Aorta (tissue), 5 donors: ENCODE measurements at regions not wholly inside any gene's neighbourhood (a gene's known extent, or its start where the extent isn't known, plus 50 kb on each side); places are given as distances from the start of the nearest gene placed in this dataset.

Source experiments
- ATAC-seq: fragments of 200-7000 bp; cut with Tn5 transposase; one replicate; pipeline ENCODE4 v1.9.1; 2022; ENCODE audit warnings: moderate library complexity; ENCODE audit not compliant: low FRiP score
- DNase-seq, 2 donors: peaks; one replicate each; pipeline ENCODE4 v3.0.0-alpha.2; 2020
- H3K27ac ChIP-seq, 2 donors: one replicate each; pipeline ENCODE4 v1.5.1; 2013; ENCODE audit warnings: low read length in 2 of 2, mild to moderate bottlenecking in 2 of 2, moderate library complexity in 2 of 2, control low read depth in 1 of 2, inconsistent platforms in 1 of 2, low read depth in 1 of 2
- H3K27me3 ChIP-seq, 2 donors: one replicate each; pipeline ENCODE4 v1.6.1; 2013; ENCODE audit warnings: control low read depth in 1 of 2, low read length in 1 of 2, mild to moderate bottlenecking in 1 of 2, moderate library complexity in 1 of 2; ENCODE audit not compliant: insufficient read depth in 2 of 2, control insufficient read depth in 1 of 2
- H3K36me3 ChIP-seq, 2 donors: one replicate each; pipeline ENCODE4 v1.6.1; 2013; ENCODE audit warnings: control low read depth in 1 of 2, low read length in 1 of 2, mild to moderate bottlenecking in 1 of 2; ENCODE audit not compliant: insufficient read depth in 2 of 2, control insufficient read depth in 1 of 2
- H3K4me1 ChIP-seq, 2 donors: one replicate each; pipeline ENCODE4 v1.6.1; 2013; ENCODE audit warnings: low read length in 2 of 2, control low read depth in 1 of 2, mild to moderate bottlenecking in 1 of 2, moderate library complexity in 1 of 2; ENCODE audit not compliant: insufficient read depth in 2 of 2, control insufficient read depth in 1 of 2
- H3K4me3 ChIP-seq, 2 donors: one replicate each; pipeline ENCODE4 v1.5.1; 2013; ENCODE audit warnings: low read length in 2 of 2, control low read depth in 1 of 2, mild to moderate bottlenecking in 1 of 2
- H3K9me3 ChIP-seq: one replicate; pipeline ENCODE4 v1.6.1; 2013; ENCODE audit warnings: mild to moderate bottlenecking, low read length; ENCODE audit not compliant: control insufficient read depth
- WGBS, 2 donors: extraction: QIAGEN DNeasy Blood & Tissue Kit; methylation state at CpG; one replicate each; pipeline ENCODE4 v1.1.7; 2013; 5-methylcytosine and 5-hydroxymethylcytosine counted together
- intact Hi-C, 2 donors: fragments of 100-400 bp; cut with DNase I; formaldehyde crosslinking; loops; one replicate each; pipeline versions ENCODE4 v1.14.2 to v1.15.0; 2022
- donor health status: healthy with polysubstance abuse.
- donor health status: Bipolar disorder and iron deficiency.
- donor health status: DM: no; HTN: no; CAD: no.
- donor health status: DM: no; HTN: no; CAD: no.
- donor health status: DM: yes; HTN: yes; CAD: no.

- Histone ChIP-seq H3K4me3 (no peak overlapping the region), H3K4me1 (peaks cover 18 to 21% of the 10 kb centered on the region in 2 donors), H3K9me3 (no peaks in the 10 kb centered on the region), H3K27ac (peak overlapping the region in 1 of 2 donors; percentile 44), H3K27me3 (no peaks in the 10 kb centered on the region), H3K36me3 (no peaks in the 10 kb centered on the region)
- DNase-seq (no peak), ATAC-seq (no peak)
- WGBS, 2 donors: 43 to 62% methylated on average over 2 of the region's 2 CpGs
- intact Hi-C loops: loop anchor here in 1 of 2 donors (10.0 kb wide), 2 partner anchors 171 to 261 kb away; partner anchors contain the start of gene TENT5A
These were observed 232.0 kb downstream of the IBTK start for GRCh38 chr6:82015526-82015925.

DNA sequence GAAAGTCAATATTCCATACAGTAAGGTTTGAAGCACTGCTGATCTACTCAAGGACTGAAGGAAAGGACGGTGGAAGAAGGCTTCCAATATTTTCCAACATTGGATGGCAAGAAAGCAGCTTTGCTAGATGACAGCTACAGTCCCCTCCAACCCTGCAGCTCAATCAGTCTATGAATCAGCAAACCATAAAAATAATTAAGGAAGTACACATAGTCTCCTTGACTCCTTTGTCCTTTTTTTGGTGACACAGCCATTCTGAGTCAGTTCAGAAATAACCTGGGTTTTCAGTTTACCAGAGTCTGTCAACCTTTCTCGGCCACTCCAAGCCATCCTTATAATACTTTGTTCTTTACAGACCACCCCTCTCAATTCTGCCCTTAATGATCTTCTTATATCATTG lies 232.5 kb downstream of the IBTK start:
- H3K27me3 ChIP-seq: no peaks in the 10 kb centered on the region
- DNase-seq (no peak), ATAC-seq (no peak)
- H3K4me1 ChIP-seq: peaks cover 18 to 21% of the 10 kb centered on the region in 2 donors
- intact Hi-C loops: loop anchor here in 1 of 2 donors (10.0 kb wide), 2 partner anchors 170 to 260 kb away; partner anchors contain the start of gene TENT5A
- no peaks in the 10 kb centered on the region for H3K36me3 ChIP-seq
- WGBS, 2 donors: 64 to 86% methylated on average over 2 of the region's 2 CpGs
- no peaks in the 10 kb centered on the region for H3K9me3 ChIP-seq
- no peak overlapping the region for H3K4me3 ChIP-seq
- H3K27ac ChIP-seq: peak overlapping the region; percentile 61 to 85

GRCh38 chr6:82013561-82014530 lies 233.7 kb downstream of the IBTK start:
- H3K4me3 ChIP-seq: no peak overlapping the region
- no peaks in the 10 kb centered on the region for H3K9me3 ChIP-seq
- no peaks in the 10 kb centered on the region for H3K36me3 ChIP-seq
- peaks cover 18 to 21% of the 10 kb centered on the region in 2 donors for H3K4me1 ChIP-seq
- DNase-seq: no peak
- WGBS, 2 donors: 8% methylated on average over 3 of the region's 3 CpGs
- peak; percentile 84 for ATAC-seq
- no peaks in the 10 kb centered on the region for H3K27me3 ChIP-seq
- peak overlapping the region; percentile 28 to 82 for H3K27ac ChIP-seq
- intact Hi-C loops: loop anchor here in 1 of 2 donors (10.0 kb wide), 2 partner anchors 169 to 259 kb away; partner anchors contain the start of gene TENT5A

DNA sequence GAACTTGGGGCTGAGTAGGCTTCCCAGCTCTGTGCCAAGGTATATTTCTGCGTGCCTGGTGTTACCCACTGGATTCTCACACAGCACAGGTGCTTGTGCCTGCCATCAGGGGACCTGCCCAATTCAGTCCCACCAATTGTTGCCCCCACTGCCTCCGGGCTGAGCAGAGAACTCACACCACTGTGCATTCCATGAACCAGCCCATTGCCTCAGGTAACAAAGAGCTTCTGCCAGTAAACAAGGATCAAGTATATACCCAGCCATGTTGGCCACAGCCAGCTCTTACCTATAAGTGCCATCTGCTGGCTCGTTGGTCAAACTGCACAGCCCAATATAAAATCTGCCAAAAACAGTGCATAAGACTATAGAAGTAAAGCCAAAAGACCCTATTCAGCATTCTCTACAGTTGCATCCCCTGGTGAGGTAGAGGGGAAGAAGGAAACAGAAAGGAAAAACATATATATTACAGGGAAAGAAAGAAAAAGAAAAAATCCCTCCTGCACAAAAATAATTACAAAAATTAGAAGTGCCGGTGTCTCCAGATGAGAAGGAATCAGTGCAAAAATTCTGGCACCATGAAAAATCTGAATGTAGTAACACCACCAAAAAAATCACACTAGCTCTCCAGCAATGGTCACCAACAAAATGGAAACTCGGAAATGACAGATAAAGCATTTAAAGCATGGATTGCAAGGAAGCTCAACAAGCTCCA lies 241.4 kb downstream of the IBTK start:
- no peak for ATAC-seq
- Histone ChIP-seq H3K4me1 (no peaks in the 10 kb centered on the region), H3K27me3 (no peaks in the 10 kb centered on the region), H3K9me3 (peaks cover 2% of the 10 kb centered on the region), H3K36me3 (no peaks in the 10 kb centered on the region), H3K4me3 (no peak overlapping the region), H3K27ac (no peak overlapping the region)
- intact Hi-C loops: no loop called here
- 61 to 69% methylated on average over 5 of the region's 5 CpGs for WGBS, 2 donors
- peak; percentile 39 to 48 for DNase-seq

GRCh38 chr6:82000551-82000950 lies 247.0 kb downstream of the IBTK start:
- no peaks in the 10 kb centered on the region for H3K36me3 ChIP-seq
- no peaks in the 10 kb centered on the region for H3K27me3 ChIP-seq
- no peak overlapping the region for H3K4me3 ChIP-seq
- H3K27ac ChIP-seq: no peak overlapping the region
- peaks cover 2 to 6% of the 10 kb centered on the region in 2 donors for H3K4me1 ChIP-seq
- peaks cover 2% of the 10 kb centered on the region for H3K9me3 ChIP-seq
- DNase-seq (no peak), ATAC-seq (no peak)
- intact Hi-C loops: no loop called here

DNA sequence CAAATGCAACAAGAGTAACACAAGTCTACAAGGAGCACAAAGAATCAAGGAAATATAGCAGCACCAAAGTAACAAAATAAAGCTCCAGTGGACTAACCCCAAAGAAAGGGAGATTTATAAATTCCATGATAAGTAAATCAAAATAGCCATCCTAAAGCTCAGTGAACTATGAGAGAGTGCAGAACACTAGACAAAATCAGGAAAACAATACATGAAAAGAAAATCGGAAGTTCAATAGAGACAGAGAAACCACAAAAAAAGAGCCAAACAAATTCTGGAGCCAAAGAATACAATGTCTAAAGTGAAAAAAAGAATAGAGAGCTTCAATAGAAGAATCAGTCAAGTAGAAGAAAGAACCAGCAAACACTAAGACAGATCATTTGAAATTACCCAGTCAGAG lies 247.3 kb upstream of the TENT5A start:
- DNase-seq (no peak), ATAC-seq (no peak)
- H3K36me3 ChIP-seq: no peaks in the 10 kb centered on the region
- WGBS, 2 donors: 62 to 63% methylated on average over 1 of the region's 1 CpG
- intact Hi-C loops: loop anchor here in 1 of 2 donors (5.0 kb wide), 1 partner anchor 248 kb away; the partner anchor contains the start of gene TENT5A
- H3K27me3 ChIP-seq: no peaks in the 10 kb centered on the region
- H3K27ac ChIP-seq: no peak overlapping the region
- peaks cover 2 to 6% of the 10 kb centered on the region in 2 donors for H3K4me1 ChIP-seq
- no peak overlapping the region for H3K4me3 ChIP-seq
- no peaks in the 10 kb centered on the region for H3K9me3 ChIP-seq

GRCh38 chr6:81999270-81999669 lies 246.8 kb upstream of the TENT5A start:
- intact Hi-C loops: loop anchor here in 1 of 2 donors (5.0 kb wide), 1 partner anchor 247 kb away; the partner anchor contains the start of gene TENT5A
- no peaks in the 10 kb centered on the region for H3K36me3 ChIP-seq
- 97 to 98% methylated on average over 2 of the region's 2 CpGs for WGBS, 2 donors
- no peaks in the 10 kb centered on the region for H3K9me3 ChIP-seq
- H3K27me3 ChIP-seq: no peaks in the 10 kb centered on the region
- DNase-seq: no peak
- H3K27ac ChIP-seq: no peak overlapping the region
- H3K4me3 ChIP-seq: no peak overlapping the region
- ATAC-seq: no peak
- peaks cover 2 to 6% of the 10 kb centered on the region in 2 donors for H3K4me1 ChIP-seq

GRCh38 chr6:81998432-81998831 lies 246.0 kb upstream of the TENT5A start:
- intact Hi-C loops: loop anchor here in 1 of 2 donors (5.0 kb wide), 1 partner anchor 246 kb away; the partner anchor contains the start of gene TENT5A
- DNase-seq (no peak), ATAC-seq (no peak)
- Histone ChIP-seq H3K9me3 (no peaks in the 10 kb centered on the region), H3K4me3 (no peak overlapping the region), H3K36me3 (no peaks in the 10 kb centered on the region), H3K4me1 (peaks cover 2 to 6% of the 10 kb centered on the region in 2 donors), H3K27me3 (no peaks in the 10 kb centered on the region), H3K27ac (no peak overlapping the region)
- 89 to 90% methylated on average over 1 of the region's 1 CpG for WGBS, 2 donors
